ENCODE measurements at regions not wholly inside any gene's neighbourhood (a gene's known extent, or its start where the extent isn't known, plus 50 kb on each side); places are given as distances from the start of the nearest gene placed in this dataset.

DNA sequence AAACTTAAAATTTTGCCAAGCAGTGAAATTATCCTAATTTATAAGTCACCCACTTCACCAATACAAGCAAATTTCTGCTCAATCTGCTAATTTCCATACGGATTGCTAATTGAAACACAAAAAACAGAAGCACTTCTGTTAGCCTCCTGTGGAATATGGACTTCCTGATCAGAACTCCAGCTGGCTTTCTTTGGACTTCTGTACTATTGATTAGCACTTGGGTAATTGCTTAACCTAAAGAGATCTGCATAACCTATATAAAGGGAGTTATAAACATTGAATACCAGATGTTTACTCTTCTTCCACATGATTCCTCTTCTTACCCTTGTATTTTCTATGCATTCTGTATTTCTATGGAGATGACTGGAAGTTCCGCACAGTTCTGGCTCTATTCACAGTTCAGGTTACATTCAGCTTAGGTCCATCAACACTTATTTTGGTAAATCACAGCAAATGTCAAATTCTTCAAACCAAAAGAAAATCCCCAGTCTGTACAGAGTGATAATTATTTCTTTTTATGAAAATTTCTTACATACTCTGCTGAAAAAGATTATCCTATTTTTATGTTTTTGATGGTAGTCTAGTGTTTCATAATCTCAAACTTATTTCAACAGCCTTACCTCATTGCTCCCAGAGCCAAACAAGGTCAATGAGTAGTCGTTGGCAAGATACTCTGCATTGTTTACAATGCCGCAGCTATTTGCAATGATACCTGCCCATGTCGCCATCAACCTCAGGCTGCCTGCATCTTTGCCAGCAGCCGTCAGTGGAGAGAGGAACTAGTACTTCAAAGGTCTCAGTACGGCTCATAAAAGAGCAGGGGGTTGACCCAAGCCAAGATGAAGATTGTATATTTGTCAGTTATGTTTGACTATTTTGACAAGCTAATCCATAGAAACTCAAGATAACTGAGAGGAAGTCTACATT lies 225.6 kb downstream of the AHR start:
- no peak for TF ChIP-seq POLR2A (IDR thresholded peaks at IDR 0.05)
- TF ChIP-seq, protein P1, sequence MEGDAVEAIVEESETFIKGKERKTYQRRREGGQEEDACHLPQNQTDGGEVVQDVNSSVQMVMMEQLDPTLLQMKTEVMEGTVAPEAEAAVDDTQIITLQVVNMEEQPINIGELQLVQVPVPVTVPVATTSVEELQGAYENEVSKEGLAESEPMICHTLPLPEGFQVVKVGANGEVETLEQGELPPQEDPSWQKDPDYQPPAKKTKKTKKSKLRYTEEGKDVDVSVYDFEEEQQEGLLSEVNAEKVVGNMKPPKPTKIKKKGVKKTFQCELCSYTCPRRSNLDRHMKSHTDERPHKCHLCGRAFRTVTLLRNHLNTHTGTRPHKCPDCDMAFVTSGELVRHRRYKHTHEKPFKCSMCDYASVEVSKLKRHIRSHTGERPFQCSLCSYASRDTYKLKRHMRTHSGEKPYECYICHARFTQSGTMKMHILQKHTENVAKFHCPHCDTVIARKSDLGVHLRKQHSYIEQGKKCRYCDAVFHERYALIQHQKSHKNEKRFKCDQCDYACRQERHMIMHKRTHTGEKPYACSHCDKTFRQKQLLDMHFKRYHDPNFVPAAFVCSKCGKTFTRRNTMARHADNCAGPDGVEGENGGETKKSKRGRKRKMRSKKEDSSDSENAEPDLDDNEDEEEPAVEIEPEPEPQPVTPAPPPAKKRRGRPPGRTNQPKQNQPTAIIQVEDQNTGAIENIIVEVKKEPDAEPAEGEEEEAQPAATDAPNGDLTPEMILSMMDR (IDR thresholded peaks at IDR 0.05 in 4 of 5, conservative IDR thresholded peaks at IDR 0.05 in 1 of 5) = no peak
